Hepatocyte (in vitro differentiated cells): ENCODE measurements at regions not wholly inside any gene's neighbourhood (a gene's known extent, or its start where the extent isn't known, plus 50 kb on each side); places are given as distances from the start of the nearest gene placed in this dataset.

Experiments used
- EZH2 ChIP-seq: fragments of 200-600 bp; sonication (generic); IDR thresholded peaks from 2 replicates; pipeline ENCODE4 v1.6.1; 2016; ENCODE audit warnings: antibody characterized with exemption, mild to moderate bottlenecking, borderline replicate concordance
- EZH2phosphoT487 ChIP-seq: fragments of 200-600 bp; sonication (generic); IDR thresholded peaks from one replicate; pipeline ENCODE4 v1.6.1; 2018; ENCODE audit warnings: antibody characterized with exemption, mild to moderate bottlenecking, low read depth, moderate library complexity; ENCODE audit not compliant: unreplicated experiment, severe bottlenecking
- TF ChIP-seq, protein P1 (sequence below): fragments of 200-600 bp; sonication (generic); IDR thresholded peaks from 2 replicates; pipeline ENCODE4 v1.5.1; 2016; ENCODE audit warnings: antibody characterized with exemption, mild to moderate bottlenecking; ENCODE audit not compliant: poor library complexity

- TF ChIP-seq, protein P1, sequence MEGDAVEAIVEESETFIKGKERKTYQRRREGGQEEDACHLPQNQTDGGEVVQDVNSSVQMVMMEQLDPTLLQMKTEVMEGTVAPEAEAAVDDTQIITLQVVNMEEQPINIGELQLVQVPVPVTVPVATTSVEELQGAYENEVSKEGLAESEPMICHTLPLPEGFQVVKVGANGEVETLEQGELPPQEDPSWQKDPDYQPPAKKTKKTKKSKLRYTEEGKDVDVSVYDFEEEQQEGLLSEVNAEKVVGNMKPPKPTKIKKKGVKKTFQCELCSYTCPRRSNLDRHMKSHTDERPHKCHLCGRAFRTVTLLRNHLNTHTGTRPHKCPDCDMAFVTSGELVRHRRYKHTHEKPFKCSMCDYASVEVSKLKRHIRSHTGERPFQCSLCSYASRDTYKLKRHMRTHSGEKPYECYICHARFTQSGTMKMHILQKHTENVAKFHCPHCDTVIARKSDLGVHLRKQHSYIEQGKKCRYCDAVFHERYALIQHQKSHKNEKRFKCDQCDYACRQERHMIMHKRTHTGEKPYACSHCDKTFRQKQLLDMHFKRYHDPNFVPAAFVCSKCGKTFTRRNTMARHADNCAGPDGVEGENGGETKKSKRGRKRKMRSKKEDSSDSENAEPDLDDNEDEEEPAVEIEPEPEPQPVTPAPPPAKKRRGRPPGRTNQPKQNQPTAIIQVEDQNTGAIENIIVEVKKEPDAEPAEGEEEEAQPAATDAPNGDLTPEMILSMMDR = no peak
- no peak for TF ChIP-seq EZH2
- TF ChIP-seq EZH2phosphoT487 = no peak
These were observed 144.9 kb upstream of the AHR start for GRCh38 chr7:17153536-17153935.
